MM.1S (cell line): ENCODE measurements at regions not wholly inside any gene's neighbourhood (a gene's known extent, or its start where the extent isn't known, plus 50 kb on each side); places are given as distances from the start of the nearest gene placed in this dataset.

Experiments used
- DNase-seq: peaks from one replicate; pipeline ENCODE4 v3.0.0-alpha.2; 2015
- H2AFZ ChIP-seq: fragments of 300-600 bp; sonication (generic); 2 replicates; pipeline ENCODE4 v1.6.0; 2016; ENCODE audit warnings: antibody characterized with exemption, low read length
- H3F3A ChIP-seq: fragments of 300-600 bp; sonication (generic); 2 replicates; pipeline ENCODE4 v1.6.1; 2016; ENCODE audit warnings: mild to moderate bottlenecking, antibody characterized with exemption, low read length, moderate library complexity, mixed read lengths; ENCODE audit not compliant: insufficient read depth
- H3K27ac ChIP-seq: fragments of 300-600 bp; sonication (generic); 2 replicates; pipeline ENCODE4 v1.5.1; 2016; ENCODE audit warnings: mild to moderate bottlenecking, low read length
- H3K27me3 ChIP-seq: fragments of 300-600 bp; sonication (generic); replicated peaks from 2 replicates; pipeline ENCODE4 v1.6.0; 2016; ENCODE audit warnings: low read length; ENCODE audit not compliant: insufficient read depth
- H3K36me3 ChIP-seq: fragments of 300-600 bp; sonication (generic); replicated peaks from 2 replicates; pipeline ENCODE4 v1.6.1; 2016; ENCODE audit warnings: mild to moderate bottlenecking, low read length, mixed read lengths; ENCODE audit not compliant: insufficient read depth
- H3K4me1 ChIP-seq: fragments of 300-600 bp; sonication (generic); 2 replicates; pipeline ENCODE4 v1.6.1; 2016; ENCODE audit warnings: low read length, mixed read lengths
- H3K4me2 ChIP-seq: fragments of 300-600 bp; sonication (generic); 2 replicates; pipeline ENCODE4 v1.6.0; 2016; ENCODE audit warnings: low read depth, low read length
- H3K4me3 ChIP-seq: fragments of 300-600 bp; sonication (generic); 2 replicates; pipeline ENCODE4 v1.5.1; 2016; ENCODE audit warnings: low read length, mixed read lengths
- H3K79me2 ChIP-seq: fragments of 300-600 bp; sonication (generic); 2 replicates; pipeline ENCODE4 v1.6.1; 2016; ENCODE audit warnings: mixed run types, low read length, mixed read lengths
- H3K9ac ChIP-seq: fragments of 300-600 bp; sonication (generic); 2 replicates; pipeline ENCODE4 v1.6.1; 2016; ENCODE audit warnings: low read length, mixed read lengths
- H3K9me2 ChIP-seq: fragments of 300-600 bp; sonication (generic); replicated peaks from 2 replicates; pipeline ENCODE4 v1.6.1; 2016; ENCODE audit warnings: mild to moderate bottlenecking, low read length, mixed read lengths; ENCODE audit not compliant: insufficient read depth
- H3K9me3 ChIP-seq: fragments of 300-600 bp; sonication (generic); replicated peaks from 2 replicates; pipeline ENCODE4 v1.6.1; 2016; ENCODE audit warnings: mild to moderate bottlenecking, low read length, mixed read lengths; ENCODE audit not compliant: insufficient read depth
- H4K20me1 ChIP-seq: fragments of 300-600 bp; sonication (generic); 2 replicates; pipeline ENCODE4 v1.6.1; 2016; ENCODE audit warnings: mild to moderate bottlenecking, low read length, moderate library complexity, mixed read lengths; ENCODE audit not compliant: insufficient read depth
- CTCF ChIP-seq: fragments of 300-600 bp; sonication (generic); IDR thresholded peaks from 2 replicates; pipeline ENCODE4 v1.5.1; 2016; ENCODE audit warnings: antibody characterized with exemption, low read length, mixed read lengths
- EZH2 ChIP-seq: fragments of 300-600 bp; sonication (generic); optimal IDR thresholded peaks from 2 replicates; pipeline ENCODE3; 2017; ENCODE audit warnings: low read depth, mild to moderate bottlenecking, antibody characterized with exemption, low read length, mixed read lengths
- EZH2phosphoT487 ChIP-seq: fragments of 300-600 bp; sonication (generic); IDR thresholded peaks from 2 replicates; pipeline ENCODE4 v1.6.1; 2018; ENCODE audit warnings: antibody characterized with exemption, low read length

GRCh38 chr2:186101616-186102015, 363.0 kb downstream of the FSIP2 start:
- Histone ChIP-seq H3K9ac (no peak overlapping the region), H3K4me1 (no peaks in the 10 kb centered on the region), H3K9me3 (no peaks in the 10 kb centered on the region), H3K27me3 (no peaks in the 10 kb centered on the region), H3F3A (no peaks in the 10 kb centered on the region), H3K79me2 (no peaks in the 10 kb centered on the region), H3K4me3 (no peak overlapping the region), H2AFZ (no peak overlapping the region), H3K36me3 (no peaks in the 10 kb centered on the region), H3K9me2 (no peaks in the 10 kb centered on the region), H3K4me2 (no peak overlapping the region), H3K27ac (no peak overlapping the region), H4K20me1 (no peaks in the 10 kb centered on the region)
- TF ChIP-seq EZH2 (no peak), CTCF (no peak), EZH2phosphoT487 (no peak)
- DNase-seq: no peak

- Histone ChIP-seq H3K9ac (no peak overlapping the region), H3F3A (no peaks in the 10 kb centered on the region), H3K4me1 (no peaks in the 10 kb centered on the region), H3K36me3 (no peaks in the 10 kb centered on the region), H2AFZ (no peak overlapping the region), H3K27me3 (no peaks in the 10 kb centered on the region), H3K79me2 (no peaks in the 10 kb centered on the region), H3K4me3 (no peak overlapping the region), H3K9me2 (no peaks in the 10 kb centered on the region), H3K9me3 (no peaks in the 10 kb centered on the region), H3K4me2 (no peak overlapping the region), H3K27ac (no peak overlapping the region), H4K20me1 (no peaks in the 10 kb centered on the region)
- TF ChIP-seq CTCF: no peak
- no peak for TF ChIP-seq EZH2
- TF ChIP-seq EZH2phosphoT487: no peak
- no peak for DNase-seq
Observed at GRCh38 chr2:186103276-186103675, 364.7 kb downstream of the FSIP2 start.

- Histone ChIP-seq H3K4me1 (no peaks in the 10 kb centered on the region), H3K79me2 (no peaks in the 10 kb centered on the region), H3K4me2 (no peak overlapping the region), H3K36me3 (no peaks in the 10 kb centered on the region), H3K27me3 (no peaks in the 10 kb centered on the region), H2AFZ (no peak overlapping the region), H3F3A (no peaks in the 10 kb centered on the region), H4K20me1 (no peaks in the 10 kb centered on the region), H3K4me3 (no peak overlapping the region), H3K9me3 (no peaks in the 10 kb centered on the region), H3K27ac (no peak overlapping the region), H3K9me2 (no peaks in the 10 kb centered on the region), H3K9ac (no peak overlapping the region)
- TF ChIP-seq EZH2phosphoT487: no peak
- TF ChIP-seq CTCF: no peak
- no peak for TF ChIP-seq EZH2
- DNase-seq: no peak
Observed at GRCh38 chr2:186105016-186105724, 366.6 kb downstream of the FSIP2 start.
